Hematopoietic multipotent progenitor cell treated with erythropoietin and hydrocortisone succinate and interleukin-3 and kit ligand, for 8 days (in vitro differentiated cells): ENCODE measurements at regions not wholly inside any gene's neighbourhood (a gene's known extent, or its start where the extent isn't known, plus 50 kb on each side); places are given as distances from the start of the nearest gene placed in this dataset.

ENCODE experiments used
- DNase-seq: peaks from one replicate; pipeline ENCODE4 v3.0.0-alpha.2; 2015

DNA sequence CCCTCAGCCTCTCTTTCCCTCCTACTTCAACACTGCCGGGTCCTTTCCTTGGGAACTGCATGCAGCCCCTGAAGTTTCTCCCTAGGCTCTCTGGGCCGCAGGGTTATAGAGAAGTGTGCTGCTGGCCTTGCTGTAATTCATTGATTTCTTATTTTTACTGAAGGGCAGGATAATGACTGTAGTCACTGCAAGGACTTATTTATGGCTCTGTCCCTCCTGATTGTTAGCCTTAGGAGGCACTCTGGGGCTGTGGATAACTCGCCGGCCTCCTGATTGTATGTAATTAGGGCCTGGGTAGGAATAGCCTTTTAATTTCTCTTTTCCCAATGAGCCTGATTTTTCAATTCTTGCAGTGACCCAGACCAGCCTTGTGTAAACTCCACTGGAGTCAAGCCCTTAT is 138.3 kb upstream of the CDH13 start:
- DNase-seq, result no peak

DNA sequence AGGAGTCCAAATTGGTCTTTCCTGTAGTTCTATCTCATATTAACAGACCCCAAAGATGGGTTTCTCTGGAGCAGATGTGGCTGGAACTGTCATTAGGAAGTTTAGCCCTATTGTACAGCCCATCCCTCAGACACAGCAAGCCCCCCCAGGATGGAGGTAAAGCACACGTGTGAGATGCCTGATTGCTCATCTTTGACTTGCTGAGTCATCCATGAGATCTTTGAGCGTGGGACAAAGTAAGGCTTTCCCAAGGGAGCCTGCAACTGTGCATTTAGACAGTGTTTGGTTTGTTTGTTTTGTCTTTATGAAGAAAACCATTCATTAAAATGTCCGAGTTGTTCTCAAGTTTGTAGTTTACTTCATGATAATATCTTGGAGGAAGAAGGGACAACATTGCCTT is 145.3 kb upstream of the CDH13 start:
- no peak for DNase-seq

DNA sequence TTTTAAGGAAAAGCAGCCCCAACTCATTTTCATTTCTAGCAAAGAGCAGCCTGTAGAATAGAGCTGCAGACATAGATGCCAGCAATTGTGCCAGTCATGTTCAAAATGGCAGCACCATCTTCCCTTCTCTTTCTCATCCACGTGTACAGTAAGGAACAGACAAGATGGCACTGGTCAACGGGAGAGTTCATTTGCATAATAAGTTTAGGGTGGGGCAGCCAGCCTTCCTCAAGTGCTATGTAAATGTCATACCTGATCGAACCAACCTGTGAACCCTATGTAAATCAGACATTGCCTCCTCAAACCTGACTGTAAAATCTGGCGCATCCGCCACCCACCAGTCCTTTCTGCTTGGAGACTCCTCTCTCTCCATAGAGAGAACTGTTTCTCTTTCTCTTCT is 150.0 kb upstream of the CDH13 start:
- no peak for DNase-seq

DNA sequence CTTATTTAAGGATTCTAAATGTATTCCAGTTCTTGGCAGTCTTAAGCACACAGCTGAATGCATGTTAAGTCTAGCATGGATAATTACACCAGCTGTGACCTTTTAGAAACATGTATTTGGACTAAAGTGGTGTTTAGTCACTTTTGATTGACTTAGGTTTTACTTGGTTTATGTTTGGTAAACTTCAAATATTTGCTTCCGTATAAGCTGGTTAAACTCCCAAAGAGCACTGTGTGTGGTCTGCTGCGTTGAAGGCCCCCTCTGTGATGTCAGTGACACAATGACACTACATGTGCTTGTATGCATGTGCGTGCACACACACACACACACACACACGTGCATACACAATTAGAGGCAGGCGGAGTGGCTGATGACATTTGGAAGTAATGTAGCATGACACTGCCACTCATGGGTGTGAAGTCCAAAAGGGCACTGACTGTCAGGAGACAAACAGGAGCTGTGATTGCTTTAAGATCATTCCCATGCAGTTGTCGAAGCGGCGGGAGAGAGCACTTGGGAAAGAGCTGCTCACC is 156.1 kb upstream of the CDH13 start:
- no peak for DNase-seq

DNA sequence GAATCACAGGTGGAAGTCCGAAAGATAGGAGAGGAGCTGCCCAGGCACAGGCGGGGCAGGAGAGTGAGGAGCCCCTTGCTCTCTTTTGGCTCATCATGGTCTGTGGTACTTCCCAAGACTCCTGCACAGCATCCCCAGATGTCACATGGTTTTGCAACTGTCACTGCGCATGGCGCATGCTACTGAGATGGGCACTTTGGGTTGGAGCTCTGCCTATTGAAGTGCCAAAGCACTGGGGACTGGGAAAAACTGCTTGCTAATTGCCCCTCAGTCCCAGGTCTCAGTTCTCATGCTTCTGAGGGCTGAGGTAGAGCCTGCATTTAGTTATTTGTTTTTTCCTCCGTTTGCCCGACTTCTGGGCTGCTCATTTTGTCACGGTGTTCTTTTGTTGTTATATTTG is 156.8 kb upstream of the CDH13 start:
- DNase-seq, result no peak

DNA sequence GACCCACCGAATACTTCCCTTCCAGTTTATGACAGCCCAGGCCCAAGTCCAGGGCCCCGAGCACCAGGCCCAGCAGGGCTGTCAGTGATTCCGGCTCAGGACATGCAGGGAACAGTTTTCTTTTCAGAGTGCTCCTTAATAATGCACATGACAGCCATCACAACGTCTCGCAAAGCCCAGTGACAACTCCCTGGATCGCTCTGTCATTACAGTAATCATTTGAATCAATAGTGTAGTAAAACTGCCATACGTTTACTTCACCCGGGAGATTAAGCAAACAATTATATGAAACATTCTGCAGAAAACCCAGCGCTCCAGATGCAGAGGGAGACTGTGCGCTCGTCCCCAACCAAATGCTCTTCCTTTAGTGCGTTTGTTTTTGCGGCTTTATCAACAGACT is 162.6 kb upstream of the CDH13 start:
- no peak for DNase-seq

DNA sequence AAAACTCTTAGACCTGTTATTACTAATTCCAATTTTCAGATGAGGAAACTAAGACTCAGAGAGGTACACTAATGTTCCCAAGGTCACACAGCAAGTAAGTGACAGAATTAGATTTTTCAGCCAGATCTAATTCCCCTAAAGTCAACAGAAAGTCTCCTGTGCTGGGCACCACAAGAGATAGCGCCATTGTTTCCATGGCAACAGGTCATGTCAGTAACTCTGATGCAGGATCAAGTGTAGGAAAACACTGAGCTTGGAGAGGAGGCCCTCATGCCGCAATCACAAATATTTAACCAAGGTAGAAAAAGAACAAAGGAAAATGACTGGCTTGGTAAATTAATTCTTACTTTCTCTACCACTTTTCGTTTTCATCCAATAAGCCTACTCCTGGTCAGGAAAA is 166.0 kb upstream of the CDH13 start:
- no peak for DNase-seq

DNA sequence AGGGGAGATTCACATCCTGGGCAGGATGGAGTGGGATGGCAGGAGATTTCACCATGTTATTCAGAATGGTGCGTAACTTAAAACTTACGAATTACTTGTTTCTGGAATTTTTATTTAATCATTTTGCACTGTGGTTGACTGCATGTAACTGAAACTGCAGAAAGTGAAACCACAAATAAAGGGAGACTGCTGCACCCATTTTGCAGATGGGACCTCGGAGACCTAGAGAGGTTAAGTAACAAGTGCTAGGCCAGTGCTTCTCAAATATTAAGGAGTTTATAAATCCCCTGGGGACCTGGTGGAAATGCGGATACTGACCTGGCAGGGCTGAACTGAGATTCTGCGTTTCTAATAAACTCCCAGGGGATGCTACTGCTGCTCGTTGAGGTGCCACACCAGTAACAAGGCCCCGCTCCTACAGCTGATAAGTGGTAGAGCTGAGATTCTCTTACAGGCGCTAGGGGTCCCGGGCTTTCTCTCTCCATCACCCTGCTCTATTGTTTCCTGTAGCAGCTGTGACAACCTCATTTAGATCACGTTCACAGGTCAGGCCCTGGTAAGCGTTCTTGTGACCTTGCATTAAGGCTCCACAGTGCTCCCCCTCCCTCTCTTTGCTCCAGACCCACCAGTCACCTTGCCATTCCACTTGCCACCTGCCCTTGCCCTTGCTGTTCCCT is 167.1 kb upstream of the CDH13 start:
- no peak for DNase-seq

DNA sequence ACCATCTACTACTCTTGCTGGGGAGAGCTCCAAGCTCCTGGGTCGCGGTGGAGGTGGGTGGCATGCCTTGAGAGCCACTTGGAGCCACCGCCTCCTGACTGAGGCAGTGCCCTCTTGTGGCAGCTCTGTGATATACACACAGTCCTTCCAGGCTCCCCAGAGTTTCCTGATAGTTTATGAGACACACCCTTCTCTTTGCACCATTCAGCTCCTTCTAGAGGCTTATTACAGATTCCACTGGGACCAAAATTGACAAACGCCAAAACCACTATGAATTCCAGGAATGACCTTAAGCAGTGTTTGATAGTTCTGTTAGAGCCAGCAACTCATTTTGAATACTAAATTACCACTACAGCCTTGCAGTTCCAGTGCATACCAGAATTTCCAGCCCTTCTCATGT is 170.1 kb upstream of the CDH13 start:
- DNase-seq, result peak; percentile 62

DNA sequence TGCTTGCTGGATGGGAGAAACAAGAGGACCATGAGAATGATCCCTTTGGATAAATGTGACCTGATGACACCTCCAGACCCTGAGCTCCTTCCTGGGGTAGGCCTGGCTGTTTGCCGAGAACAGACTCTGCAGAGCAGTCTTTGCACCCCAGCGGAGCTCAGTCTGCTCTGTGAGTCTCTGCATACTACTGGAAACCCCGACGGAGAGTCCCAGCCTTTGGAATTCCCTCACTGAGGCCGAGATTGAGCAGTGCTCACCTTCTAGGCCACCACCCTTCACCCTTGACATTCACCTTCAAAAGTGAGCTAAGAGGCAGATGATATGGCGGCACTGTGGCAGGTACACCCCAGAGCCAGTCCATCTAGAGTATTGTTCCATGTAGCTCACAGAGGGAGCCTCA is 172.2 kb upstream of the CDH13 start:
- DNase-seq, result no peak

DNA sequence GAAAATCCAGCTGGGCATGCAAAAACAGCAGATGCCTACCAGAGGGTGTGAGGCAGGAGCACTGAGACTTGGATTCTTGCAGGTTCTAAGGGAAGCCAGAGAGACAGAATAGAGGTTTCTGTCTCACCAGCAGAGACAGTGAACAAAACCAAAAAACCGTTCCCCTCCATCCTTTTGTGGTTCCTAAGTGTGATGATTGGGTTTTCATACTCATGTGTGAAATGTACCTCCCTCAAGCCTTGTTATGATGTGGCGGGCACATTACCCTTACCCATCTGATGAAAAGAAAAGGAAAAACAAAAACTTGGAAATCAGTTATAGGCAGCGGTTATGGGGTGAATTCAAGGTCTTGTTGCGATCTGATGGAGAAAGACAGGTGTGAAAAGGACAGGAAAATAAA is 172.6 kb upstream of the CDH13 start:
- DNase-seq, result no peak

DNA sequence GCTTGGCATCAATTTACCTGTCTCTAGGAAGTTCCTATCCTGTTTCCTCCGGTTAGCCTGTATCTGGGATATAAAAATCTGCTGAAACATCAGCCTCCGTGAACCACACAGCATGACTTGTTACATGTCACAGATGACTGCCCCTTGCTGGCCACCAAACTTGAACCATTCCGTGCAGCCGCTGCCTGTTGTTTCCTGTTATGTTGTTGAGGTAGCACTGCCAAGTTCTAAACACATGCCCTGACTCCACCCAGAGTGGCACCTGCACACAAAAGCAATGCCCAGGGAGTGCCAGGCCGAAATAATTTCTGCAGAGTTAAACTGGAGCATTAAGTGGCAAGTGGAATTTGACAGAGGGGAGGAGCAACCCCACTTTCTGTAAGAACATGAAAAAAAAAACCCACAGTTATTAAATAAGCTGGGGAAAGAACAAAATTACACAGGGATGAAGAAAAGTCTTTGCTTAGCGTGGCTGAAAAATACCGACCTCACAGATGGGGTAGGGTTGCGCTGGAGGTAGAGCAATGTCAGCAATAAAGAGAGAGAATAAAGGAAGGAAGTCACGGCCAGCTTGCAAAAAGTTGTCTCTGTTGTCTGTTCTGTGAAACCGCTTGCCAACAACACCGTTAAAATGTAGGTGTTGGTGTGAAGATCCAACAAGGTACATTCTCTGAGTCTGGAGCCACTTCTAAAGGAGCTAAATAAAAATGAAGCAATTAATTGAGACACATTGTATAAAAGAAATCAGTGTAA is 174.6 kb upstream of the CDH13 start:
- no peak for DNase-seq

DNA sequence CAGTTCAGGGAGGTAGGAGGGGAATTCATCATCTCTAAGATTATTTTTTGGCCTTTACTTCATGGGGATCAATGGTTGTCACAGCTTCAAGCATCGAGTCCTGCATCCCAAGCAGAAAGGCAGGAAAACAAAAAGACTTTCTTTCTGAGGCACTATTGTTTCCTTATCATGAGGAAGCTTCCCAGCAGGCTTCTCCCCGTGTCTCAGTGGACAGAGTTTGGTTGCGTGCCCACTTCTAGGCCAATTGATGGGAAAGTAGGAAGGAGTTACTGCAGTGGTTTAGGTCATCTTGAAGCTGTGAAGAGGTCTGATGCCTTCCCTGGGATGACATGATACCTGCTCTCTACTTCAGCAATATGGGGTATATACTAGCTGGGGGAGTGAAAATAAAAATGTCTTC is 175.3 kb upstream of the CDH13 start:
- DNase-seq, result no peak

DNA sequence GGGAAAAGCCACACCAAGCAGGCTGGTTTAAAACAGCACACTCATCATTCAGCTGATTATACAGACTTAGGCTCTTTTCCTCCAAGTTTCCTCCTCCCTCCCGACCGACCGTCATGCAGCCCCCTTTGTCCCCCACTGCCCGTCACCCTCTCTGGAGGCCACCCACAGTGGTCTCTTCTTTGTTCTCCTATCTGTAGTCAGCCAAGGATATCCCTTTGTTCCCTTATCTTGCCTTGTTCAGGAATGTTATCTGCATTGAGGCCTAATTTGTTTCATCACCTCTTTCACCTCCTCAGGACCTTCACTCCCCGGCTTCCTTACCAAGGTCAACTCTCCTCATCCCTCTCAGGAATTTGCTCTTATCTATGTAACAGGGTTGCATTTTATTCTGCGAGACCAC is 186.4 kb upstream of the CDH13 start:
- no peak for DNase-seq

DNA sequence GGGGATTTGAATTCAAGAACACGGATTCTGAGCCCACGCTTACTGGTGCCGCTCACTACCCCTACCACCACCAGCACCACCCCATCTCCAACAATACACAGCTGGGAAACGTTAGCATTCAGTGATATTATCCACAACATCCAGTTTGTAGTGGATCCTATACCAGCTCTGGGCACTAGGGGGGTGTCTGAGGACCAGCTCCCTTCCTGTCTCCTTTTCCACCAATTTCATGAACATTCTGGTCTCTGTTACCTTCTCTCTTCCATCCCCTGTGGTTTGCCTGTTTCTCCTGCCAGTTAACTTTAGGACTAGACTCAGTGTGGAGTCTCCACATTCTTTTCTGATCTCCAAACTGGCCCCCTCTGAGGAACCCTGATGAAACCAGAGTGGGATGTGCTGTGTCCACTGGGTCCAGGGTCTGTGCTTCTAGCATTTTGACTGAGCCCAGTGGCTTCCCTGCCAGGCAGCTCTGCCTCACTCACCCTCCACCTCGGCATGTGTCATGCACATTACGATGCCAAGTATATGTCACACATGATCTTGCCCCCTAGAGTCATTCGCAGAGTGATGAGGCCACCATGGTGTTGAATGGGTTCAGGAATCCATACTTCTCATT is 187.0 kb upstream of the CDH13 start:
- peak; percentile 7 for DNase-seq

DNA sequence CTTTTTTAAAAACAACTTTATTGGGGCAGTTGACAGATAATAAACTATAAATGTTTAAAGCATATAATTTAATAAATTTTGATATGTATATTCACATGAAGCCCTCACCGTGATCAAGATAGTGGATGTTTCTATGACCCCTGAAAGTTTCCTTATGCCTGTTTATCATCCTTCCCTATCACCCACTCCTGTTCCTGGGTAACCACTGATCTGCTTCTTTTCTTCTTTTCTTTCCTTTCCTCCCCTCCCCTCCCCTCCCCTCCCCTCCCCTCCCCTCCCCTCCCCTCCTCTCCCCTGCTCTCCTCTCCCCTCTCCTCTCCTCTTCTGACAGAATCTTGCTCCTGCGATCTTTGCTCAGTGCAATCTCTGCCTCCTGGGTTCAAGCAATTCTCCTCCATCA is 193.7 kb upstream of the CDH13 start:
- no peak for DNase-seq

DNA sequence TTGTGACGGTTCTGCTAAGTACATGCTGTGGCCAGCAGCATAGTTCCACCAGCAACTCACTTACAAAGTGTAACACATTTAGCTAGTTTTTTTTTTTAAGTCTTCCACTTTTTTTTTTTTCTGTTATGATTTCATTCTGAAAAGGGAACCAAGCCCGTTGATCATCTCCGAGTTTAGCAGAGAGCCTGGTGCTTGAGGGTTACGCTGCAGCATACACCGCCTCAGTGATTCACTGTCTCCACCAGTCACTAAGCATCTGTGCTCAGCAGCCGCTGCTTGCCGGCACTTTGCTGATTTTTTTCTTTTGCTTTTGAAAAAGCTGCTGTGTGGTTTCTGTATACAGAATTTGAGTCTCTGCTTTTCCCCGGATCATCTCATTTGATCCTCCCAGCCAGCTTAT is 194.5 kb upstream of the CDH13 start:
- DNase-seq, result no peak

DNA sequence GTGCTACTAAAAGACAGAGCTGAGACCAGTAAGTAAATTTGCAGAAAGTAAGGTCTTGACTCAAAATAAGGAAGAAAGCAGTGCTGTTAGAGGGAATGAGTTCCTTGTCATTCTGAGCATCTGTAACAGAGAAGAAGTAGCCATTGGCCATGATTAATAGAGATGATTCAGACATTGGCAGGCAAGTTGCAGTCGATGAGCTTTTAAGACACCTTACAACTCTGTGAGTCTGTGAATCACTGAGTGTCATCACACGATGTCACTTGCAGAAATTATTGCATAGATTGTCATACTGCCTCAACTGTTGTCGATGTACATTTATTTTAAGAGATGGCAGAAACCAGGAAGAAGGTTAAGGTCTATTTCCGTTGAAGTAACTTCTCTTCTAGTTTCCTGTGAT is 201.1 kb upstream of the CDH13 start:
- DNase-seq, result no peak

DNA sequence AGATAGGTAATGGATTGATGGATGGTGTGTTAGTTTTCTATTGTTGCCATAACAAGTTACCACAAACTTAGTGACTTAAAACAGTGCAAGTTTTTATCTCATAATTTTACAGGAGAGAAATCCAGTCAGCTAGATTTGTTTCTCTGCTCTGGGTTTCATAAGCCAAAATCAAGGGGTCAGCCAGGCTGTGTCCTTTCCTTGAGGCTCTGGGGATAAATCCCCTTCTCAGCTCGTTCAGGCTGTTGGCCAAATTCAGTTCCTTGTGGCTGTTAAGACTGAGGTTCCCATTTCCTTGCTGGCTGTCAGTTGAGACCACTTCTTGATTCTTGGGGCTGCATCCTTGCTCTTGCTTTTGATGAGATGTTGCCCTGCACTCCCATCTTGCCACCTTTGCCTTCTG is 204.9 kb upstream of the CDH13 start:
- no peak for DNase-seq

DNA sequence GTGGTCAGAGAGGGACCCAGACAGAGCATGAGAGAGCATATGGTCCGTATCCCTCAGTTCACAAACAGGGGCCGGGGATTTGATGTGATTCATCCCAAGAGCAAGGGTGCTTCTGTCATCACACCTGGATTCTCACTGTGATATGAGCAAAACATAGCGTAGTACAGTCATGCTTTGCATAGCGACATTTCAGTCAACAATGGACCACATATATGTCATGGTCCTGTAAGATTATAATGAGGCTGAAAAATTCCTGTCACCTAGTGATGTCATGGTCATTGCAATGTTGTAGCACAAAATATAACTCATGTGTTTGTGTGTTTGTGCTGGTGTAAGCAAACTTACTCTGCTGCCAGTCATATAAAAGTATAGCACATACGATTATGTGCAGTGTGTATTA is 207.4 kb upstream of the CDH13 start:
- no peak for DNase-seq

DNA sequence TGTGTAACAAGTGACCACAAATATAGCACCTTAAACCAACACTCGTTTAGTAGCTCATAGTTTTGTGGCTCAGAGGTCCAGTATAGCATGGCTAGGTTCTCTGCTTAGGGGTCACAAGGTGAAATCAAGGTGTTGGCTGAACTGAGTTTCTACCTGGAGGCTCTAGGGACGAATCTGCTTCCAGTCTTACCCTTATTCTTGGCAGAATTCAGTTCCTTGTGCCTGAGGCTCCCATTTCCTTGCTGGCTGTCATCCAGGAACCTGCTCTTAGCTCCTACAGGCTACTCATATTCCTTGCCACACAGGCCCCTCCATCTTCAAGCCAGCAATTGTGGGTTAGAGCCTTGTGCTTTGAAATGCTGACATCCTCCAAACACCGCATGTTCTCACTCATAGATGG is 212.3 kb upstream of the CDH13 start:
- no peak for DNase-seq

DNA sequence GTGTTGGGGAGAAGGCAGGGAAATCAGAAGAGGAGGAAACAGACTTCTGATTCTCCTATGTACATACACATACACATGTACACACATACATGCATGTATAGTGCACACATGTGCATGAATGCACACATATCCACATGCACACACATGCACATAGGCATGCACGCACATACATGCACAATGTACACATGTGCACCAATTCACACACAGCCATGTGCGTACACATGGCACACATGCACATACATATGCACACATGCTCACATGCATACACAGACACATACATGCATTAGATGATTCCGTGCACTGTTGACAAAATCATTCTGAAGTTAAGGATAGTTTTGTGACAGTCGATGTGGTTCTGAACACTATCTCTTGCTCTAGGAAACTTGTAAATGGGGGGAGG is 214.0 kb upstream of the CDH13 start:
- no peak for DNase-seq

DNA sequence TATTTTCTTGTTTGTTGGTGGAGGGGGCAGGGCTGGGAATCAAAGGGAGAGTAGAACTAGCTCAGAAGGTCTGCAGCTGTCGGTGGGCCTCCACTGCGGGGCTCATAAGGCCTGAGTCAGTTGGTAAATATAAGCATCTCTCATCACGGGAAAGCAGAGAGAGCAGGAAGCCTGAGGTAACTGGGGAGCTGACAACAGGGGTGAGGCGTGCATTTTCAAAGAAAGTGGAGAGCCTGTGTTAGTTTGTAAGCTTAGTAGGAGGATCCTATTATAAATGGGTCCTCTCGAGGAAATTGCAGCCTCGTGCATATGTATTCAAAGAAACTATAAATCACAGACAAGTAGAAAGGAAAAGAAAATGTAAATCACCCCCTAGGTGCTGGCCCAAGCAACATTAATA is 221.0 kb upstream of the CDH13 start:
- no peak for DNase-seq

DNA sequence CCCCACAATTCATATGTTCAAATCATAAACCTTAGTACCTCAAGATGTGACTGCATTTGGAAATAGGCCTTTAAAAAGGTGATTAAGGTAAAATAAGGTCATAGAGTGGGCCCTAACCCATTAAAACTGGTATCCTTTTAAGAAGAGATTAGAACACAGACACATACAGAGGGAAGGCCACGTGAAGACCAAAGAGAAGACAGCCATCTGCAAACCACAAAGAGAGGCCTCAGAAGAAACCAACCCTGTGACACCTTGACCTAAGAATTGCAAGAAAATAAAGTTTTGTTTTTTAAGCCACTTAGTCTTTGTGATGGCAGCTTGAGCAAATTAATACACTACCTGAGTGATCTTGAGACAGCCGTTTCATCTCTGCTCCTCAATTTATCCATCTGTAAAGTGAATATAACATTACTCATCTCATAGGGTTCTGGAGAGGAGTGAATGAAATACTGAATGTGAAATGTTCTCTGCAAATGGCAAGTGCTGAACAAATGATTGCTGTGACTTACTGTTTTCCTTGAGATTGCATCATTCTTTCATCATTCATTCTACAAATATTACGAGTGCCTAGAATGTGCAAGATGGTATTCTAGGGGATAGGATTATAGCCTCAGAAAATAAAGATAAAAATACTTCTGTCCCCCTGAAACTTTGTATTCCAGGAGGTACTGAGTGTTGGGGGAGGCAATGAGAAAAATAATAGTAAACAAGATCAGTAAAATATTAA is 222.0 kb upstream of the CDH13 start:
- DNase-seq, result no peak
